DND-41 (cell line): ENCODE measurements at regions not wholly inside any gene's neighbourhood (a gene's known extent, or its start where the extent isn't known, plus 50 kb on each side); places are given as distances from the start of the nearest gene placed in this dataset.

ENCODE experiments used
- ATAC-seq: fragments of 200-7000 bp; cut with Tn5 transposase; 3 replicates; pipeline ENCODE4 v1.9.1; 2021; ENCODE audit warnings: low read depth; ENCODE audit not compliant: insufficient read depth
- DNase-seq: peaks from one replicate; pipeline ENCODE4 v3.0.0-alpha.2; 2020
- H2AFZ ChIP-seq: 2 replicates; pipeline ENCODE4 v1.6.0; 2012; ENCODE audit warnings: low read depth, low read length
- H3K27ac ChIP-seq: 2 replicates; pipeline ENCODE4 v1.5.1; 2012; ENCODE audit warnings: low read length, inconsistent platforms
- H3K27me3 ChIP-seq: fragments of 200-600 bp; sonication (generic); 2 replicates; pipeline ENCODE4 v1.6.0; 2012; ENCODE audit warnings: low read length, mild to moderate bottlenecking, inconsistent platforms; ENCODE audit not compliant: insufficient read depth, poor library complexity
- H3K36me3 ChIP-seq: 2 replicates; pipeline ENCODE4 v1.5.1; 2012; ENCODE audit warnings: low read length, inconsistent platforms; ENCODE audit not compliant: insufficient read depth
- H3K4me1 ChIP-seq: 2 replicates; pipeline ENCODE4 v1.5.1; 2012; ENCODE audit warnings: mild to moderate bottlenecking, low read length; ENCODE audit not compliant: insufficient read depth
- H3K4me2 ChIP-seq: 2 replicates; pipeline ENCODE4 v1.6.0; 2012; ENCODE audit warnings: mild to moderate bottlenecking, moderate library complexity, low read length, inconsistent platforms; ENCODE audit not compliant: insufficient read depth
- H3K4me3 ChIP-seq, 2 experiments: fragments of 200-600 bp in 1 of 2; shearing (Covaris generic) in 1 of 2; 2 replicates each; pipeline ENCODE4 v1.5.1; 2012 to 2016; ENCODE audit warnings: inconsistent platforms in 2 of 2, low read length in 2 of 2, mild to moderate bottlenecking in 2 of 2, low read depth in 1 of 2, moderate library complexity in 1 of 2
- H3K79me2 ChIP-seq: 2 replicates; pipeline ENCODE4 v1.6.0; 2012; ENCODE audit warnings: low read length, inconsistent platforms; ENCODE audit not compliant: insufficient read depth
- H3K9ac ChIP-seq: 2 replicates; pipeline ENCODE4 v1.6.0; 2012; ENCODE audit warnings: low read depth, mild to moderate bottlenecking, inconsistent platforms, low read length, moderate library complexity
- H3K9me3 ChIP-seq: 2 replicates; pipeline ENCODE4 v1.5.1; 2012; ENCODE audit warnings: low read length, moderate library complexity, mild to moderate bottlenecking, inconsistent platforms; ENCODE audit not compliant: insufficient read depth, severe bottlenecking
- H4K20me1 ChIP-seq: 2 replicates; pipeline ENCODE4 v1.6.0; 2012; ENCODE audit warnings: low read length; ENCODE audit not compliant: insufficient read depth
- EZH2 ChIP-seq: IDR thresholded peaks from 3 replicates; pipeline ENCODE4 v1.6.1; 2012; ENCODE audit warnings: borderline replicate concordance, low read depth, mild to moderate bottlenecking, moderate library complexity, low read length, inconsistent platforms; ENCODE audit not compliant: severe bottlenecking
- TF ChIP-seq, protein P1 (sequence below): IDR thresholded peaks from 2 replicates; pipeline ENCODE4 v1.5.1; 2012; ENCODE audit warnings: borderline replicate concordance, low read length, moderate library complexity, mild to moderate bottlenecking; ENCODE audit not compliant: poor library complexity, severe bottlenecking; ENCODE audit errors: extremely low read depth

GRCh38 chr17:71792966-71793365 lies 327.9 kb upstream of the SOX9 start:
- no peaks in the 10 kb centered on the region for H3K36me3 ChIP-seq
- H3K79me2 ChIP-seq, result no peaks in the 10 kb centered on the region
- H3K9me3 ChIP-seq, result no peaks in the 10 kb centered on the region
- no peak overlapping the region for H3K27ac ChIP-seq
- H3K4me1 ChIP-seq, result no peaks in the 10 kb centered on the region
- H3K27me3 ChIP-seq, result no peaks in the 10 kb centered on the region
- DNase-seq (no peak), ATAC-seq (no peak)
- TF ChIP-seq EZH2, result no peak
- H3K9ac ChIP-seq, result no peak overlapping the region
- no peak overlapping the region for H3K4me2 ChIP-seq
- H4K20me1 ChIP-seq, result no peaks in the 10 kb centered on the region
- no peak overlapping the region for H3K4me3 ChIP-seq
- H2AFZ ChIP-seq, result no peak overlapping the region

- H3K27me3 ChIP-seq, result no peaks in the 10 kb centered on the region
- H3K79me2 ChIP-seq, result no peaks in the 10 kb centered on the region
- H3K4me2 ChIP-seq, result no peak overlapping the region
- no peaks in the 10 kb centered on the region for H3K36me3 ChIP-seq
- H3K27ac ChIP-seq, result no peak overlapping the region
- H2AFZ ChIP-seq, result no peak overlapping the region
- DNase-seq, result no peak
- H3K4me3 ChIP-seq, result no peak overlapping the region
- no peaks in the 10 kb centered on the region for H4K20me1 ChIP-seq
- H3K4me1 ChIP-seq, result no peaks in the 10 kb centered on the region
- no peak for TF ChIP-seq EZH2
- TF ChIP-seq, protein P1, sequence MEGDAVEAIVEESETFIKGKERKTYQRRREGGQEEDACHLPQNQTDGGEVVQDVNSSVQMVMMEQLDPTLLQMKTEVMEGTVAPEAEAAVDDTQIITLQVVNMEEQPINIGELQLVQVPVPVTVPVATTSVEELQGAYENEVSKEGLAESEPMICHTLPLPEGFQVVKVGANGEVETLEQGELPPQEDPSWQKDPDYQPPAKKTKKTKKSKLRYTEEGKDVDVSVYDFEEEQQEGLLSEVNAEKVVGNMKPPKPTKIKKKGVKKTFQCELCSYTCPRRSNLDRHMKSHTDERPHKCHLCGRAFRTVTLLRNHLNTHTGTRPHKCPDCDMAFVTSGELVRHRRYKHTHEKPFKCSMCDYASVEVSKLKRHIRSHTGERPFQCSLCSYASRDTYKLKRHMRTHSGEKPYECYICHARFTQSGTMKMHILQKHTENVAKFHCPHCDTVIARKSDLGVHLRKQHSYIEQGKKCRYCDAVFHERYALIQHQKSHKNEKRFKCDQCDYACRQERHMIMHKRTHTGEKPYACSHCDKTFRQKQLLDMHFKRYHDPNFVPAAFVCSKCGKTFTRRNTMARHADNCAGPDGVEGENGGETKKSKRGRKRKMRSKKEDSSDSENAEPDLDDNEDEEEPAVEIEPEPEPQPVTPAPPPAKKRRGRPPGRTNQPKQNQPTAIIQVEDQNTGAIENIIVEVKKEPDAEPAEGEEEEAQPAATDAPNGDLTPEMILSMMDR, result no peak
- no peaks in the 10 kb centered on the region for H3K9me3 ChIP-seq
- ATAC-seq, result no peak
- no peak overlapping the region for H3K9ac ChIP-seq
Measured at GRCh38 chr17:71793518-71793917, 327.3 kb upstream of the SOX9 start.

DNA sequence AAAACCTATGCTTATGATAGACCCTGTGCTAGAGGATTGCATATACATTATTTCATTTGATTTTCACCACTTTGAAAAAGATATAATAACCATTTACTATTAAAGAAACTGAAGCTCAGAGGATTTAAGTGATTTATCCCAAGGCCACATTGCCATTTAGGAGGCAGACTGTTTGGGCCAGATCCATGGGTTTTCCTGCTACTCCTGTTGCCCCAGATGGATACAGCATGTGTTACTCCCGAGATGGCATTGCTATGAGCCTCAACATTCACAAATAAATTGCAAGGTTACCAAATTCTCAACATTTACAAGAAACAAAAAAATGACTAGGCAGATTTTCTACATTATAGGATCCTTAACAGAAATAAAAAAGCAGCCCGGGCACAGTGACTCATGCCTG lies 322.1 kb upstream of the SOX9 start:
- no peak overlapping the region for H3K4me3 ChIP-seq
- no peak for DNase-seq
- H3K79me2 ChIP-seq, result no peaks in the 10 kb centered on the region
- H4K20me1 ChIP-seq, result no peaks in the 10 kb centered on the region
- H3K4me2 ChIP-seq, result no peak overlapping the region
- H2AFZ ChIP-seq, result no peak overlapping the region
- no peak for ATAC-seq
- H3K36me3 ChIP-seq, result no peaks in the 10 kb centered on the region
- no peaks in the 10 kb centered on the region for H3K9me3 ChIP-seq
- no peak for TF ChIP-seq EZH2
- TF ChIP-seq, protein P1, result no peak
- H3K27ac ChIP-seq, result no peak overlapping the region
- H3K9ac ChIP-seq, result no peak overlapping the region
- no peaks in the 10 kb centered on the region for H3K4me1 ChIP-seq
- H3K27me3 ChIP-seq, result no peaks in the 10 kb centered on the region

DNA sequence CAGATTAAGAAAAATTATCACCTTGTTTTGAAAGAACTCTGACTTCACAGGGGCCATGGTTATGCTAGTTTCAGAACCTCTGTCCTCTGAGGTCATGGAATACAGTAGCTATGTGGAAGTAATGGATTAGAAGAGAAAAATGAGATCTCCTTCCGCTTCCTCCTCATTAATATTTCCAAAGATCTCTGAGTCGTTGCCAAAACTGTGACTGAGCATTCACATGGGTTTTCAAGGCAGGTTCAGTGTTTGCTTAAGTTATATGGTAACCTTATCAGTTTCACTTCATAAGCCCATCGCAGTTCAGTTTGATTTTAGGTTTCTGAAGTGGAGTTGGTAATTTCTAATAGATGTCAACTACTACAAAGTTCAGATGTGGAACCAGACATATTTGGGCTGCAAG lies 321.2 kb upstream of the SOX9 start:
- no peaks in the 10 kb centered on the region for H3K9me3 ChIP-seq
- H3K79me2 ChIP-seq, result no peaks in the 10 kb centered on the region
- ATAC-seq (no peak), DNase-seq (no peak)
- TF ChIP-seq, protein P1, result no peak
- no peak for TF ChIP-seq EZH2
- no peaks in the 10 kb centered on the region for H3K4me1 ChIP-seq
- no peak overlapping the region for H3K4me2 ChIP-seq
- no peaks in the 10 kb centered on the region for H3K27me3 ChIP-seq
- H4K20me1 ChIP-seq, result no peaks in the 10 kb centered on the region
- H3K4me3 ChIP-seq, result no peak overlapping the region
- no peak overlapping the region for H3K9ac ChIP-seq
- no peak overlapping the region for H3K27ac ChIP-seq
- H2AFZ ChIP-seq, result no peak overlapping the region
- no peaks in the 10 kb centered on the region for H3K36me3 ChIP-seq
